ENCODE measurements at regions not wholly inside any gene's neighbourhood (a gene's known extent, or its start where the extent isn't known, plus 50 kb on each side); places are given as distances from the start of the nearest gene placed in this dataset.

DNA sequence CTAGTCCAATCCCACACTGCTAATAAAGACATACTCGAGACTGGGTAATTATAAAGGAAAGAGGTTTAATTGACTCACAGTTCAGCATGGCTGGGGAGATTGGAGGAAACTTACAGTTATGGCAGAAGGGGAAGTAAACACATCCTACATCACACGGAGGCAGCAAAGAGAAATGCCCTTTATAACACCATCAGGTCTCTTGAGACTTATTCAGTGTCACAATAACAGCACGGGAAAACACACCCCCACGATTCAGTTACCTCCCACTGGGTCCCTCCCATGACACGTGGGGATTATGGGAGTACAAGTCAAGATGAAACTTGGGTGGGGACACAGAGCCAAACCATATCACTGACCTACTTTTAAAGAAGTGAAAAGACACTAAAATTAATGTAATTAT lies 1130.4 kb upstream of the SLC10A2 start:
- TF ChIP-seq, protein P1, sequence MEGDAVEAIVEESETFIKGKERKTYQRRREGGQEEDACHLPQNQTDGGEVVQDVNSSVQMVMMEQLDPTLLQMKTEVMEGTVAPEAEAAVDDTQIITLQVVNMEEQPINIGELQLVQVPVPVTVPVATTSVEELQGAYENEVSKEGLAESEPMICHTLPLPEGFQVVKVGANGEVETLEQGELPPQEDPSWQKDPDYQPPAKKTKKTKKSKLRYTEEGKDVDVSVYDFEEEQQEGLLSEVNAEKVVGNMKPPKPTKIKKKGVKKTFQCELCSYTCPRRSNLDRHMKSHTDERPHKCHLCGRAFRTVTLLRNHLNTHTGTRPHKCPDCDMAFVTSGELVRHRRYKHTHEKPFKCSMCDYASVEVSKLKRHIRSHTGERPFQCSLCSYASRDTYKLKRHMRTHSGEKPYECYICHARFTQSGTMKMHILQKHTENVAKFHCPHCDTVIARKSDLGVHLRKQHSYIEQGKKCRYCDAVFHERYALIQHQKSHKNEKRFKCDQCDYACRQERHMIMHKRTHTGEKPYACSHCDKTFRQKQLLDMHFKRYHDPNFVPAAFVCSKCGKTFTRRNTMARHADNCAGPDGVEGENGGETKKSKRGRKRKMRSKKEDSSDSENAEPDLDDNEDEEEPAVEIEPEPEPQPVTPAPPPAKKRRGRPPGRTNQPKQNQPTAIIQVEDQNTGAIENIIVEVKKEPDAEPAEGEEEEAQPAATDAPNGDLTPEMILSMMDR (IDR thresholded peaks at IDR 0.05; ENCODE audit: borderline replicate concordance, control extremely low read depth, extremely low read depth, insufficient read depth, missing control alignments), result no peak
- in situ Hi-C loops (cut with MboI; ENCODE audit: low sequenced_read_pairs, unreplicated experiment), result no loop called here
- DNase-seq (ENCODE audit: low spot score), result no peak

DNA sequence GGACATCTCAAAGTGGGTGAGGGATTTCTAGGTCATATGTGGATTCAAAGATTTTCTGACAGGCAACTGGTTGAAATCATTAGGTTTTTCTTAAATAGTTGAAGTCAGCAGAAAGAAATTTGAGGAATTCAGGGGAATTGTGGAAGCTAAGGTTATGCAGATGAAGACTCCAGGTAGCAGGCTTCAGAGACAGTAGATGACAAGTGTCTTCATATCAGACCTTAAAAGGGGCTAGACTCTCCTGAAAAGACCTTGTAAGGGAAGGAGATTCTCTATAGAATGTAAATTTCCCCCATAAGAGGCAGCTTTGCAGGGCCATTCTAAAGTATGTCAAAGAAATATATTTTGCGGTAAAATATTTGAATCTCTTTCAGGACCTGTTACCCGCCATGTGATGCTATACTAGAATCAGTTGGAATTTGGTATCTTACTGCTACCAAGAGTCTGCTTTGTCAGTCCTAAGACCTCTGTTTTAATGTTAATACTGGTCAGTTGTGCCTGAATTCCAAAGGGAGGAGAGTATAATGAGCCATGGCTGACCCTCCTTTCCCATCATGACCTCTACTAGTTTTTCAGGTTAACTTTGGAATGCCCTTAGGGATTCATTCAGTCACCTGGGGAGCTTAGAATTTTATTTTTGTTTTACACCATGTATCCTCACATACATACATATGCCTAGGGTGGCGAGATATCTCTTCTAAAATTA lies 1115.5 kb upstream of the SLC10A2 start:
- TF ChIP-seq, protein P1 (IDR thresholded peaks at IDR 0.05; ENCODE audit: borderline replicate concordance, control extremely low read depth, extremely low read depth, insufficient read depth, missing control alignments), result no peak
- DNase-seq (ENCODE audit: low spot score), result no peak
- in situ Hi-C loops (cut with MboI; ENCODE audit: low sequenced_read_pairs, unreplicated experiment), result no loop called here

DNA sequence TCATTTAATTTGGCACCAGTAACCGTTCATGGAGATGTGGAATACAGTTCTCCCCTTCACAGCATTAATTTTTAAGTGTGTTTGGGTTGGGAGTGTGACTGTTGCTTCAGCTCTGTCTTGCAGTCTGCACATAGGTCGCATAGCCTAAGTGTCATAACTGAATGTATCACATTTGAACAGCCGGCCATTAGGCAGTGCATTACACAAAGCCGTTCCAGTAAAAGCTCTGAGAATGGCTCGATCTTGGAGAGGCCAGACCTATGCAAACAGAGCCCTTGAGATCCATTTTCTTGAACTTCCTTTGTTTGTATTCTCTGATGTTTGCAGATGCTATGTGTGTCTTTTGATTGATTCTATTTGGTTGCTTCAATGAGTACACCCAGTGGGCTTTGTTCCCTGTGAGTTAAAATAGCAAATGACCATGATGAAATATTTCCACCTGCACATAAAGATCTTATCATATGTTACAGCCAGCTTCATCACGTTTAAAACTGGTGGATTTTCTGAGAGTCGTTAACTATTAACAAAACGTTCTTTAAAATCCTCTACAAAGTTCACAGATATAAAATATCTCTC lies 1104.9 kb upstream of the SLC10A2 start:
- in situ Hi-C loops (cut with MboI; ENCODE audit: low sequenced_read_pairs, unreplicated experiment), result no loop called here
- no peak for DNase-seq (ENCODE audit: low spot score)
- TF ChIP-seq, protein P1 (IDR thresholded peaks at IDR 0.05; ENCODE audit: borderline replicate concordance, control extremely low read depth, extremely low read depth, insufficient read depth, missing control alignments), result no peak

DNA sequence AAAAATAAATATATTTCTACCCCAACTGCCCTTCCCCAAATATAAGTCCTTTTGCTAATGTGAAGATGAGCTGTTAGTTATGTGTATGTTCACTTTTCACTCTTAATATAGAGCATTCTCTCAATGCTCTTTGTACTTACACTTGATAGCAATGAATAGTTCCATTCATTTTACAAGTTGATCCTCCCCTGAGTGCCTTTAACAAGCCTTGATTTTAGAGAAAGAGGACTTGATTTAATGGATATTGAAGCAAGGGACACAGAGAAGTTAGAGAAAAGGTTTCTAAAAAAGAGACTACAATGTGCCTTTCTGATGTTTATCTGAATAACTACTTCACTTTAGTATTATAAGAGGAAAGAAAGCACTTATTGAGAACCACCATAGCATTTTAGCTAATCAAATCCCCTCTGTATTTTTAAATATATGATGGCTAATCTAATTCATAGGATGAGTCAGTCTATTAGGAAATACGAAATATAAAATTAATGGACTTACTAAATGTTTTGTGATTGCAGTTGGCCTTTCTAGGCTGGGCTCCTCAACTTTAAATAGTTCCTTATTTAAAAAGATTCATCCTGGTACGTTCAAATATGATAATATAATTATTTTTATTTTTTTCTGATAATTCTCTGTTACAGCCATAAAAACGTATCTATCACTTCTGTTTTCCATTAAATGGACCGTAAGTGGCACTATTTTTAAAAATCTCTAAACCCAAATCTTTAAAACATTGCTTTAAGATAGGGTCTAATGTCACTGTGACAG lies 1097.8 kb upstream of the SLC10A2 start:
- TF ChIP-seq, protein P1 (IDR thresholded peaks at IDR 0.05; ENCODE audit: borderline replicate concordance, control extremely low read depth, extremely low read depth, insufficient read depth, missing control alignments), result no peak
- DNase-seq (ENCODE audit: low spot score), result no peak
- in situ Hi-C loops (cut with MboI; ENCODE audit: low sequenced_read_pairs, unreplicated experiment), result no loop called here

DNA sequence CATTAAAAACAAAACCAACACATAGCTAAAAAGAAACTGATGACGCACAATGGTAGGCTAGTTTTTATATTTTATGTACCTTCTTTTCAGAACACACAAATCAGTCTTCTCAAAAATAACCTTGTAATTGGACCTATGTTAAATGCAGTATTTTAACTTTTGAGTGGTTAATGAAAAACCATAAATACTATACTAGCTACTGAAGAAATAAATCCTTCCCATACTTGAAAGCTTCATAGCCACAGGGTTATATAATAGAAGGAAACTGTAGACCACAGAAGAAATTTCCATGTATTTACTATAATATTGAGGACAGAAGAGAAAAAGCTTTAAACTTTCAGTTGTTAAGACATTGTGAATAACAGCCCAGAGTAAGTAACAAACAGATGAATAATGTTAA lies 1094.3 kb upstream of the SLC10A2 start:
- no peak for DNase-seq (ENCODE audit: low spot score)
- in situ Hi-C loops (cut with MboI; ENCODE audit: low sequenced_read_pairs, unreplicated experiment), result no loop called here
- TF ChIP-seq, protein P1 (IDR thresholded peaks at IDR 0.05; ENCODE audit: borderline replicate concordance, control extremely low read depth, extremely low read depth, insufficient read depth, missing control alignments), result no peak

DNA sequence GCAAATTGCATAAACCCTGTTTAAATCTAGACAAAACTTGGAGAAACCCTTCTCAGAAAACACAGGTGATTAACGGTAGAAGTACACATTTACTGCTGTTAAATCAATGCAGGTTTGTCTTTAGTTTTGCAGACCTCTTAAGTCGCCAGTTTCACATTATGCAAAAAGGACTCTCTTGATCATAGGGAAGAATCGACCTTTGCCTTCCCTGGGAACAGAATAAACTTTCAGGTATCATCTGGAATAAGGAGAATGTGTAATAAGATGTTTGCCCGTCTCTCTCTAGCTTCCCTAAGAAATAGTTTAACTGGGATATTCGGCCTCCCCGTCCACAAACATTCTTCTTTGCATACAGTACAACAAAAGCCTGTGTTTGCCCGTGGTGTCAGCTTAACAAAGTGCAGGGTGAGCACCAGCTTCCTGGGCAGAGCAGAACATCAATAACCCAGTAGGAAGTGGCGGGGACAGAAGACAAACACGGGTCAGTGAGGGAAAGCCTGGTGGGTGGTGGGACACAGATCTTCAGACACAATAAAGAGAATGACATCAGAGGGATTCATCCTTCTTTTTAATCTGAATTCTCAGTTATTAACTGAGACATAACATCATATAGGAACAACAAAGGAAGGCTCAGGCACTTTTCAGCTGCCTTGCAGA lies 1077.7 kb upstream of the SLC10A2 start:
- in situ Hi-C loops (cut with MboI; ENCODE audit: low sequenced_read_pairs, unreplicated experiment), result no loop called here
- no peak for DNase-seq (ENCODE audit: low spot score)
- TF ChIP-seq, protein P1 (IDR thresholded peaks at IDR 0.05; ENCODE audit: borderline replicate concordance, control extremely low read depth, extremely low read depth, insufficient read depth, missing control alignments), result no peak

All from GM13976 (cell line).